GM18868 (cell line): ENCODE measurements at regions not wholly inside any gene's neighbourhood (a gene's known extent, or its start where the extent isn't known, plus 50 kb on each side); places are given as distances from the start of the nearest gene placed in this dataset.
"Not testable (repeated sequence)": the region's sequence is repeated elsewhere in the genome, so short reads cannot be mapped to it uniquely, and the experiment has no call there.

ENCODE experiments used
- ATAC-seq: cut with Tn5 transposase; IDR thresholded peaks from one replicate; pipeline ENCODE4 v1.9.1; 2021; ENCODE audit warnings: mild to moderate bottlenecking, moderate library complexity; ENCODE audit not compliant: unreplicated experiment

DNA sequence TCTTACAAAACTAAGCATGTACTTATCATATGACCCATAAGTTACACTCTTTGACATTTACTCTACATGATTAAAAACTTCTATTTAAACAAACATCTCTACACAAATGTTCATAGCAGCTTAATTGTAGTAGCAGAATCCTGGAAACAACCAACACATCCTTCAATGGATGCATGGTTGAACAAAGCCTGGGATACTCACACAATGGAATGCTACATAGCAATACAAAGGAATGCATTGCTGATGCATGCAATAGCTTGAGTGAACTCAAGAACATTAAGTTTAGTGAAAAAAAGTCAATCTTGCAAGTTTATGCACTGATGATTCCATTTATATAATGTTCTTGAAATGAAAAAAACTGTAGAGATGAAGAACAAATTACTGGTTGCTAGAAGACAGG lies 686.9 kb downstream of the LRRIQ3 start:
- no peak for ATAC-seq

DNA sequence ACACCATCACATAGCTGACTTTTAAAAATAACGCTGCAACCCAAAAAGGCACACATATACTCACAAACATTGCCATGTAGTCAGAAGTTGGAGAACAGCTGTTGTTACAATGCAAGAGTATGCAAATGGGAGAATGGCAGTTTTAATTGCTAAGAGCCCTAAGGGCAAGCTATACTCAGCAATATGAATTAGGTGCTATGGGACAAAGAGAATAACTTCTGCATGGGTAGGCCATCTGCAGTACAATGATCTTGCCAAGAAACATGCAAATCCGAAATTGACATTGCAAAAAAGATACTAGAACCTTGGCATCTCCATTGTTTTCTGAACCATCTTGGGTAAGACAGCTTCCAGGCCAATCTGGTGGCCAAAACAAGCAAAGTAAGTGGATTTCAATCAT lies 697.8 kb downstream of the LRRIQ3 start:
- ATAC-seq, result no peak

- ATAC-seq, result no peak
Measured at GRCh38 chr1:73499671-73500070, 698.3 kb downstream of the LRRIQ3 start.

- no peak for ATAC-seq
Measured at GRCh38 chr1:73491621-73492020, 706.4 kb downstream of the LRRIQ3 start.

- ATAC-seq, result no peak
Measured at GRCh38 chr1:73475316-73475870, 722.6 kb downstream of the LRRIQ3 start.

GRCh38 chr1:73472810-73473209 lies 725.2 kb downstream of the LRRIQ3 start:
- ATAC-seq, result no peak

DNA sequence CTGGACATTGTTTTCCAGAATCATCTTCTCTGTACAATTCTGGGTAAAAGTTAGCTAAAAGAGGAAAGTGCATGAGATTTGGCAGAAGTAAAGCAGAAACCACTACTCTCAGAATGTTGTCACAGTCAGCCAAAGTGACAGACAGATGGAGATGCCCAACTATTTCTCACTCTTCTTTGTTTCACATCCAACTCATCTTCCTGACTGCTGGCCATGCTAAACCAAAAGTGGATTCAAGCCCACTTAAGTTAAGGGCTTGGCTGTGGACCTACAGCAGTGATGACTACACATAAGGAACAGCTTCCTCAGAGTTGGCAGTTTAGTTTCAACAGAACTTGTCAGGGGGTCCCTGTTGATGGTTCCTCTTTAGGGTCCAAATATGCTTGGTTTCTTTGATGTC lies 730.2 kb downstream of the LRRIQ3 start:
- no peak for ATAC-seq

DNA sequence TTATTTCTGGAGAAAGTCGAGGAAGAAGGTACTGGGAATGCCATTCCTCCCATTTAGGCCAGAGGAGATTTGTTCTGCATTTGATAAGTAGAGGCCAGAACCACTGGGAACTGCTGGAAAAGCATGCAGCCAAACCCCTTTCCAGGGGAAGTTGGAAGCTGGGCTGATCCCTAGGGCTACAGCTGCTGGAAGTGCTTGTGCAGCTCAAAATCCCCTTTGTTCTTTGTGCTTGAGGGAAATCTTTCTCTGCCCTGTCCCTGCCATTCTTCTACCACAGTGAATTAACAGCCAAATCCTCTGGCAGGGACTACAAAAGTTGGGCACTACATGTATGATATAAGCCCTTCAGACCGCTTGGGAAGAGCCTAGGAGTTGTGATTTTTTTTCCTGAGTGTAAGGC lies 734.1 kb downstream of the LRRIQ3 start:
- ATAC-seq, result no peak

- ATAC-seq, result no peak
Measured at GRCh38 chr1:73452522-73452921, 745.5 kb downstream of the LRRIQ3 start.

DNA sequence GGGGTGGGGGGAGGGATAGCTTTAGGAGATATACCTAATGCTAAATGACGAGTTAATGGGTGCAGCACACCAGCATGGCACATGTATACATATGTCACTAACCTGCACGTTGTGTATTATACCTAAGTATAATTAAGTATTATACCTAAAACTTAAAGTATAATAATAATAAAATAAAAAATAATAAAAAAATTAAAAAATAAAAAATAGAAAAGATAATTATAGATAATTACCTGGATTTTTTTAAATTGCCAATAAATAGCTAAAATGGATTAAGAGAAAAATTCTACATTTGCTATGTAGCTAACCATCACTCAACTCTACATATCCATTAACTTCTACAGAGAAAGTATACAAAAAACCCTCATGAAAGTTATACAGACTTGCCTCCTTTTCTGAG lies 747.3 kb downstream of the LRRIQ3 start:
- ATAC-seq, result not testable (repeated sequence)

- no peak for ATAC-seq
Measured at GRCh38 chr1:73411479-73411878, 786.5 kb downstream of the LRRIQ3 start.

DNA sequence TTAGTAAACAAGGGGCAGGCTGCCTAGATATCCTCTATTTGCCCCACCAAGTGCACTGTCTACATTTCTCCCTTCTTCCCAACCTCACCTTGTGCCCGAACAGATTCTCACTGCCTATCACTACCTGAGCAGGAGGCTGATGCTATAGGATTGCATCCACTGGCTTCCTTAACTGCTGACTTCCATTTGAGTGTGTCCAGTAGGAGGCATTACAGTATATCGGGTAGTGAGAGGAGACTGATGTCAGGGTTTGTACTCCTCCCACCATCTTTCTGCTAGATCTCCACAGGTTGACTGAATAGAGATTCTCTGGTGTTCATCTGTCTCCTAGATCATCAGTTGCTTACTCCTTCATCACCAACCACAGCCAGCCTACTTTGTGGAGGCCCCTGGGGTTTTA lies 796.3 kb downstream of the LRRIQ3 start:
- ATAC-seq, result peak; percentile 64

DNA sequence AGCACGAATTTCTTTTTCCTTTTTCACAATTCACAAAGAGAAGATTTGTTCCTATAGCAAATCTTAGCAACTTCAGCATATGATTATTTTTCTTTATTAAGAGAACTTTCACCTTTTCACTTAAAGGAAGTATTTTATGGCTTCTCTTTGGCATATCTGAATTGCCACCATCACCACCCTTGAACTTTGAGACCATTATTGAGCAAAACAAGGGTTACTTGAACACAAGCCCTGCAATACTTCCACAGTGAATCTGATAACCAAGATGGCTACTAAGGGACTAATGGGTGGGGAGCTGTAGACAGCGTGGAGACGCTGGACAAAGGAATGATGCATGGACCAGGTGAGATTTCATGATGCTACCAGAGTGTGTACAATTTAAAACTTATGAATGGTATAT lies 815.0 kb downstream of the LRRIQ3 start:
- ATAC-seq, result no peak

- no peak for ATAC-seq
Measured at GRCh38 chr1:73366734-73367413, 831.1 kb downstream of the LRRIQ3 start.

GRCh38 chr1:73359001-73359400 lies 839.0 kb downstream of the LRRIQ3 start:
- no peak for ATAC-seq

GRCh38 chr1:73356485-73356884 lies 841.5 kb downstream of the LRRIQ3 start:
- no peak for ATAC-seq

DNA sequence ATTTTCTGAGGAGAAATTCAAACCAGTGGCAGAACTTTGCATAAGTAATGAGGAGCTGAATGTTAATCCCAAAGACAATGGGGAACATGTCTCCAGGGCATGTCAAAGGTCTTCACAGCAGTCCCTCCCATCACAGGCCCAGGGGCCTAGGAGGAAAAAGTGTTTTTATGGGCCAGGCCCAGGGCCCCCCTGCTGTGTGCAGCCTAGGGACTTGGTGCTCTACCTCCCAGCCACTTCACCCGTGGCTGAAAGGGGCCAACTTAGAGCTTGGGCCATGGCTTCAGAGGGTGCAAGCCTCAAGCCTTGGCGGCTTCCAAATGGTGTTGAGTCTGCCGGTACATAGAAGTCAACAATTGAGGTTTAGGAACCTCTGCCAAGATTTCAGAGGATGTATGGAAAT lies 854.0 kb downstream of the LRRIQ3 start:
- no peak for ATAC-seq

DNA sequence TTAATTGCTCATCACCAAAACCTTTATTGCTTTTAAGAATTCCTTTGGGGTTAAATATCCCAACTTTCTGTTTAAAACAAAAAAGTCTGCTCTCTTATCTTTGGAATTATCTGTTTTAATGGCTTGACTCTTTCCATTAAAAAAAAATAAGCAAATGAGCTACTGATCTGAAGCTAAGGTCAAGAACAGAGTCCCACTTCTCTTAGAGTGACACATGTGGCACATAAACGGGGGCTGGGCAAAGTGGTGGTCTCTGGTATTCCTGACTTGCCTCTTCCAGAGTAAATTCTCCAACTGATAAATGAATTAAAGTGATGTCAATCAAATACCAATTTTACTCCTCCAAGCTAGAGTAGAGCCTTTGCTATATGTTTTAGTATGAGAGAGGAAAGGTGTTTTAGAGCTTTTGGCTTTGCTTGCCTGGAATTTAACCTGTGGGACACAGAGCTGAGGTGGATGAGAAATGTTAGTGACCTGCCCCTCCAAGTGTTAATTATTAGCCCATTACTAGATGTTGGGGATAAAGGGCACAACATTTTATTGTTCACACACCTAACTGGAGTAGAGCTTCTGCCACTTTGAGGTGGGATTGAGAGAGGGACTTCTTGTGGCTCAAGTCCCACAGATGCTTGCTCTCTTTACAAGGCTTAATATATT lies 864.0 kb downstream of the LRRIQ3 start:
- no peak for ATAC-seq

DNA sequence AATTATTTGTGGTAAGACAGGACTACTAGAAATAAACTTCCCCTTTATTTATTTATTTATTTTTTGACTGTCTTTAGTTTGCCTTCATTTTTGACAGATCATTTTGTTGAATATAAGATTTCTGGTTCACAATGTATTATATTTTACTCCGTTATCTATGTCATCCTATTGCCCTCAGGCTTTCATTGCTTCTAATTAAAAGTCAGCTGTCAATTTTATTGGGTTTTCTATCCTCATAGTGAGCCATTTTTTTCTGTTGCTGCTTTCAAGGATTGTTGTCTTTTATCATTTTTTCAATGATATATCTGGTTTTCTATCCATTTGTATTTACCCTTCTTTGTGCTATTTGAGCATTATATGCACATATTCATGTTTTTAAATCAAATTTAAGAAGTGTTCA lies 866.2 kb downstream of the LRRIQ3 start:
- ATAC-seq, result no peak

GRCh38 chr1:73327998-73328397 lies 870.0 kb downstream of the LRRIQ3 start:
- no peak for ATAC-seq

GRCh38 chr1:73327180-73327793 lies 870.7 kb downstream of the LRRIQ3 start:
- ATAC-seq, result no peak

DNA sequence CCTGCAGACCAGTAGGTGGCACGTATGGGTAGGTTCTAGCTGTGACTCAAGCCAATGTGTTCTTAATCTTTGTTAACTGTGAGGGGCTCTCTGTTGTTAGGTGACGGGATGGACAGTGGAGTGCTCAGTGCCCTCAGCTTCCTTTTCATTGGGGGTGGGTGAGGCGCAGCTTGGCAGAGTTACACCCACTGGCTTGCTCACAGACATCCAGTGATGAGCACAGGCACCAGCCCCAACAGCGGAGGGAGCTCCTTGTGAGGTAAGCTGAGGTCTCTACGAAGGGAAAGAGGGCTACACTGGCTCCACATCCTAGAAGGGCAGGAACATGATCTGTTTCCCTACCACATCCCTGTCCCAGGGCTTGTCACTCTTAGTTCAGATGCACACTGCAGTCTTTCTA lies 871.3 kb downstream of the LRRIQ3 start:
- ATAC-seq, result no peak
